ENCODE measurements at regions not wholly inside any gene's neighbourhood (a gene's known extent, or its start where the extent isn't known, plus 50 kb on each side); places are given as distances from the start of the nearest gene placed in this dataset.

DNA sequence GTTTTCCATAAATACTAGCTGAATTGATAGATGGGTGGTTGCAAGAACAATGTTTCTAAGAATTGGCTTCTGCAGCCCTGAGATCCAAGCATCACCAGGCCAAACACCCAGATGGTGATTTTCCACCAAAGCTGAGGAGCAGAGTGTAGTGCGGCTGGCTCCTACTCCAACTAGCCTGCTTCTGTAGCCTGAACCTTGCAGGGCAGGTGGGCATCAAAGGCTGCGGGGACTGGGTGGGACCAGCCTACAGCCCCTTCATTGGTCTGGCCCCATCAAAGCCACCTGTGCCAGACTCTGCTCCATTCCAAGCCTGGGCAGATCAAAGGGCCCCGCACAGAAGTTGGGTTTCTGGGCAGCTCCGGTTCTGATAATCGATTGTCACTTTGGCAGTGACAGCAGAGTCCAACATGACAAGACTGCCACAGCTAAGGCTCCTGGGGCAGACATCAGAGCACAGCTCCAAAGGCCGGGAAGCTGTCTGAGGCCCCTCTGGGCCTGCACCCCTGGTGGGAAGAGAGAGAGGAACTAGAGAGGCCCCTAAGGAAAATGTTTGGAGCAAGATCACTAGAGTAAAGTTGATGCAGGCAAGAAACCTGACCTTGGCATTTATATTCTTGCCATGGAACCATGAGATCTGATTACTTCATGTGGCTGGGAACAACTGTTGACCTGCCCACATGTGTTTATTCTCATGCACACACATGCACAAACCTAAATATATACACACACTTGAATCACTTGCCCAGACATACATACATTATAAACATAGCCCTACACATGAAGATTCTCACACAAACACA is 582.9 kb downstream of the INSC start:
- Histone ChIP-seq H3K4me1 (ENCODE audit: low read length) (peaks cover 6% of the 10 kb centered on the region), H3K4me3 (ENCODE audit: low read length) (no peak overlapping the region), H4K20me1 (ENCODE audit: insufficient read depth, low read length) (no peaks in the 10 kb centered on the region), H3K79me2 (ENCODE audit: low read length) (no peaks in the 10 kb centered on the region), H3K4me2 (ENCODE audit: low read length) (no peak overlapping the region), H2AFZ (ENCODE audit: low read depth, low read length) (no peak overlapping the region), H3K9ac (ENCODE audit: low read length) (no peak overlapping the region), H3K36me3 (replicated peaks; ENCODE audit: low read depth, low read length) (no peaks in the 10 kb centered on the region), H3K9me3 (ENCODE audit: insufficient read depth, low read length) (no peaks in the 10 kb centered on the region), H3K27ac (ENCODE audit: low read length) (no peak overlapping the region), H3K27me3 (ENCODE audit: low read depth, low read length) (peaks cover 4% of the 10 kb centered on the region; the same call in 1 of the 2 replicates)
- TF ChIP-seq EZH2phosphoT487 (IDR thresholded peaks at IDR 0.05; ENCODE audit: low read depth) = no peak
- TF ChIP-seq, protein P1, sequence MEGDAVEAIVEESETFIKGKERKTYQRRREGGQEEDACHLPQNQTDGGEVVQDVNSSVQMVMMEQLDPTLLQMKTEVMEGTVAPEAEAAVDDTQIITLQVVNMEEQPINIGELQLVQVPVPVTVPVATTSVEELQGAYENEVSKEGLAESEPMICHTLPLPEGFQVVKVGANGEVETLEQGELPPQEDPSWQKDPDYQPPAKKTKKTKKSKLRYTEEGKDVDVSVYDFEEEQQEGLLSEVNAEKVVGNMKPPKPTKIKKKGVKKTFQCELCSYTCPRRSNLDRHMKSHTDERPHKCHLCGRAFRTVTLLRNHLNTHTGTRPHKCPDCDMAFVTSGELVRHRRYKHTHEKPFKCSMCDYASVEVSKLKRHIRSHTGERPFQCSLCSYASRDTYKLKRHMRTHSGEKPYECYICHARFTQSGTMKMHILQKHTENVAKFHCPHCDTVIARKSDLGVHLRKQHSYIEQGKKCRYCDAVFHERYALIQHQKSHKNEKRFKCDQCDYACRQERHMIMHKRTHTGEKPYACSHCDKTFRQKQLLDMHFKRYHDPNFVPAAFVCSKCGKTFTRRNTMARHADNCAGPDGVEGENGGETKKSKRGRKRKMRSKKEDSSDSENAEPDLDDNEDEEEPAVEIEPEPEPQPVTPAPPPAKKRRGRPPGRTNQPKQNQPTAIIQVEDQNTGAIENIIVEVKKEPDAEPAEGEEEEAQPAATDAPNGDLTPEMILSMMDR (IDR thresholded peaks at IDR 0.05; ENCODE audit: low read depth, low read length) = no peak

DNA sequence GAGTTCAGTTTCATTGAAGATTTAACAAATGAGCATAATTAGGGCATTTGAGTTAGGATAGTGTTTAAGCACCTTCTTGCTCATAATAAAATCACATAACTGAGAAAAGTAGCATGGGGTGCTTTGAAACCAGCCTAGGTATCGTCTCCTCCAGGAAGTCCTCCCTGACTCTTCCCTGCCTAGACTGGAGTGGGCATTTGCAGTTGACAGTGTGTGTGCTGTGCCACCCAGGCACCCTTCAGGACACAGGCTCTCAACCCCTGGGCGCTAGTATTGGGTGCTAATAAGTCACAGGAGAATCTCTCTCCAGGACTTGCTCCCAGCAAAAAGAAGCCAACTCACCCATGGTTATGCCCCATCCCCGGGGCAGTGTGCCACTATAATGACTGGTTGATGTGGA is 584.1 kb downstream of the INSC start:
- Histone ChIP-seq H3K4me3 (ENCODE audit: low read length) (no peak overlapping the region), H2AFZ (ENCODE audit: low read depth, low read length) (no peak overlapping the region), H3K79me2 (ENCODE audit: low read length) (no peaks in the 10 kb centered on the region), H3K36me3 (replicated peaks; ENCODE audit: low read depth, low read length) (no peaks in the 10 kb centered on the region), H4K20me1 (ENCODE audit: insufficient read depth, low read length) (no peaks in the 10 kb centered on the region), H3K4me1 (ENCODE audit: low read length) (no peaks in the 10 kb centered on the region), H3K27ac (ENCODE audit: low read length) (no peak overlapping the region), H3K27me3 (ENCODE audit: low read depth, low read length) (peaks cover 4% of the 10 kb centered on the region; the same call in 1 of the 2 replicates), H3K4me2 (ENCODE audit: low read length) (no peak overlapping the region), H3K9me3 (ENCODE audit: insufficient read depth, low read length) (no peaks in the 10 kb centered on the region), H3K9ac (ENCODE audit: low read length) (no peak overlapping the region)
- TF ChIP-seq, protein P1 (IDR thresholded peaks at IDR 0.05; ENCODE audit: low read depth, low read length) = no peak
- no peak for TF ChIP-seq EZH2phosphoT487 (IDR thresholded peaks at IDR 0.05; ENCODE audit: low read depth)

- H2AFZ ChIP-seq (ENCODE audit: low read depth, low read length) = no peak overlapping the region
These were observed 585.3 kb downstream of the INSC start for GRCh38 chr11:15699978-15700377.

DNA sequence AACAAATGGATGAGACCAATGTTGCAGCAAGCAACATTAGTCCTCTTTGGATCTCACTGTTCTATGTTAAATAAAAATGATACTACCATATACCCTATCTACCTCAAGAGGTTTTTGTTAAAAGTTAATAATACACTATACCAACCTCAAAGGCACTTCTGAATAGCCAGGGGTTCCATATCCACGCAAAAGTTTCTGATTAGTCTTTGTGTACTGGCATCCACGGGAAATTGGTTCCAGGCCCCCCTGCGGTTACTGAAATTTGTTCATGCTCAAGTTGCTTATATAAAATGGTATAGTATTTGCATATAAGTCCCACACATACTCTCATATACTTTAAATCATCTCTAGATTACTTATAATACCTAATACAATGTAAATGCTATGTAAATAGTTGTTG is 585.7 kb downstream of the INSC start:
- Histone ChIP-seq H3K9me3 (ENCODE audit: insufficient read depth, low read length) (no peaks in the 10 kb centered on the region), H3K79me2 (ENCODE audit: low read length) (no peaks in the 10 kb centered on the region), H3K36me3 (replicated peaks; ENCODE audit: low read depth, low read length) (no peaks in the 10 kb centered on the region), H3K27ac (ENCODE audit: low read length) (no peak overlapping the region), H3K9ac (ENCODE audit: low read length) (no peak overlapping the region), H3K4me1 (ENCODE audit: low read length) (no peaks in the 10 kb centered on the region), H2AFZ (ENCODE audit: low read depth, low read length) (no peak overlapping the region), H3K4me3 (ENCODE audit: low read length) (no peak overlapping the region), H3K27me3 (ENCODE audit: low read depth, low read length) (peaks cover 4% of the 10 kb centered on the region; the same call in 1 of the 2 replicates), H4K20me1 (ENCODE audit: insufficient read depth, low read length) (no peaks in the 10 kb centered on the region), H3K4me2 (ENCODE audit: low read length) (no peak overlapping the region)
- TF ChIP-seq, protein P1 (IDR thresholded peaks at IDR 0.05; ENCODE audit: low read depth, low read length) = no peak
- no peak for TF ChIP-seq EZH2phosphoT487 (IDR thresholded peaks at IDR 0.05; ENCODE audit: low read depth)

More at GRCh38 chr11:15699978-15700377, 585.3 kb downstream of the INSC start:
- Histone ChIP-seq H3K9me3 (ENCODE audit: insufficient read depth, low read length) (no peaks in the 10 kb centered on the region), H3K4me3 (ENCODE audit: low read length) (no peak overlapping the region), H4K20me1 (ENCODE audit: insufficient read depth, low read length) (no peaks in the 10 kb centered on the region), H3K36me3 (replicated peaks; ENCODE audit: low read depth, low read length) (no peaks in the 10 kb centered on the region), H3K4me2 (ENCODE audit: low read length) (no peak overlapping the region), H3K79me2 (ENCODE audit: low read length) (no peaks in the 10 kb centered on the region), H3K4me1 (ENCODE audit: low read length) (no peaks in the 10 kb centered on the region), H3K9ac (ENCODE audit: low read length) (no peak overlapping the region), H3K27ac (ENCODE audit: low read length) (no peak overlapping the region), H3K27me3 (ENCODE audit: low read depth, low read length) (peaks cover 4% of the 10 kb centered on the region; the same call in 1 of the 2 replicates)
- TF ChIP-seq EZH2phosphoT487 (IDR thresholded peaks at IDR 0.05; ENCODE audit: low read depth) = no peak
- TF ChIP-seq, protein P1 (IDR thresholded peaks at IDR 0.05; ENCODE audit: low read depth, low read length) = no peak
